ENCODE measurements at regions not wholly inside any gene's neighbourhood (a gene's known extent, or its start where the extent isn't known, plus 50 kb on each side); places are given as distances from the start of the nearest gene placed in this dataset.
"Not testable (repeated sequence)": the region's sequence is repeated elsewhere in the genome, so short reads cannot be mapped to it uniquely, and the experiment has no call there.

DNA sequence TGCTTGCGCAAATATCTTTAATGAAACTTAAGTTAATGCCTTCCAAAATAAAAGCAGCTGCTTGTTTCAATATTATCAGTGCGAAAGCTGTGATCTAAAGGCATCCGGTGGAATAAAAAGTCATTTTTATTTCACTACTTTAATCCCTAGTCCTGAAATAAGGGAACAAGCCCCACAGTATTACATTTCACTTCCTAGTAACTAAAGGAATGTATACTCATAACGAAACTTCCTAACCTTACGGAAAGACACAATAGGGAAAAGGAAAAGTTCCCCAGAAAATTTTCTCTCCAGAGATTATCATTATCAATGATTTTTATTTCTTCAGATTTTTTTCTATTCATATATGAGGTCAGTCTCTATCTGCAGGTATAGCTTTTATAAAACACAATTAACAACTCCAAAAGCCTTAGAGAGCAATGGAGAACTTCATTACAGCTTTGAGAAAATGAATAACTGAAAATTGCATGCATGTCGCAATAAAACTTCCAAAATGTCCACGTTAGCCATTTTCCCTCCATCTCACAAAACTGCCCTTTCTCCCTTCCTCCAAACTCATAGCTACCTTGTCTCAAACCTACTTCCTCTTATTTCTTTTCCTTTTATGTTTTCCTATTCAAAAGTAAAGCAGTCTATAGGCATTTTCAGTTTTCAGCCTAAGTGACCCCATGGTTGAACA, 154.3 kb upstream of the MED13 start:
- no peak overlapping the region for H3K4me3 ChIP-seq (ENCODE audit: low read depth, low read length)
- ChIA-PET CTCF (no interaction called here), POLR2A (no interaction called here)
- DNase-seq (ENCODE audit: low read depth, low spot score) = no peak
- no peak for TF ChIP-seq CTCF (IDR thresholded peaks at IDR 0.05; ENCODE audit: insufficient read depth, low read length, missing control alignments)

DNA sequence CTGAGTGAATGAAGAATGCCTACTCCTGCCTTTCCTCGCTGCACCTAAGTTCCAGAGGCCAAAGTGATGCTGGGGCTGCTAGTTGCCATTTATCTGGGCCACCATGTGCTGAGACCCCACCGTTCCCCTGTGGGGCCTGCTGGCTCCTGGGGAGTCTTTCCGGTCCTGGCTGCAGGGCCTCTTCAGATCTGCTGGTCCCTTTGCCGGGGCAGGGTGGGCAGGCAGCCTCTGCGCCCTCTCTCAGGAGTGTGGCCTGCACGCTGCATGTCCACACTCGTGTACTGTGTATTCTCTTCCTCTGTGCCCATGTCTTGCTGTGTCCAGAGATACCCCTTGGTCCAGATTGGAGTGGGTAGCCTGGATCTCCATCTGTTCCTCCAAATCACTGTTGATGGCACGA, 151.8 kb upstream of the MED13 start:
- no peak overlapping the region for H3K4me3 ChIP-seq (ENCODE audit: low read depth, low read length)
- ChIA-PET POLR2A (no interaction called here), CTCF (no interaction called here)
- no peak for DNase-seq (ENCODE audit: low read depth, low spot score)
- TF ChIP-seq CTCF (IDR thresholded peaks at IDR 0.05; ENCODE audit: insufficient read depth, low read length, missing control alignments) = no peak

DNA sequence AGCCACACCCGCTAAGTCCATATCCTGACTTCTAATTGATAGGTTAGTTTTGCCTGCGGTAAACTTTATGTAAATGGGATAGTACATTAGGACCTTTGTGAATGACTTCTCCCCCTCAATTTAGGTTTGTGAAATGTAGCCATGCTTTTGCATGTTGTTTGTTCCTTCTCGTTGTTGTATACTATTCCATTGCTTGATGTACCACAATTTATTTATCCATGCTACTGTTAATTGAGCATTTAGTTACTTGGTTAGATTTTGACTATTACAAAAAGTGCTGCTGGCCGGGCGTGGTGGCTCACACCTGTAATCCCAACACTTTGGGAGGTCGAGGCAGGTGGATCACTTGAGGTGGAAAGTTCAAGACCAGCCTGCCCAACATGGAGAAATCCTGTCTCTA, 150.8 kb upstream of the MED13 start:
- DNase-seq (ENCODE audit: low read depth, low spot score); POLR2A ChIA-PET; CTCF ChIA-PET; H3K4me3 ChIP-seq (ENCODE audit: low read depth, low read length): not testable (repeated sequence)

GRCh38 chr17:62206550-62206949, 141.5 kb upstream of the MED13 start:
- ChIA-PET POLR2A (no interaction called here), CTCF (no interaction called here)
- no peak for DNase-seq (ENCODE audit: low read depth, low spot score)
- no peak overlapping the region for H3K4me3 ChIP-seq (ENCODE audit: low read depth, low read length)
- TF ChIP-seq CTCF (IDR thresholded peaks at IDR 0.05; ENCODE audit: insufficient read depth, low read length, missing control alignments) = no peak

DNA sequence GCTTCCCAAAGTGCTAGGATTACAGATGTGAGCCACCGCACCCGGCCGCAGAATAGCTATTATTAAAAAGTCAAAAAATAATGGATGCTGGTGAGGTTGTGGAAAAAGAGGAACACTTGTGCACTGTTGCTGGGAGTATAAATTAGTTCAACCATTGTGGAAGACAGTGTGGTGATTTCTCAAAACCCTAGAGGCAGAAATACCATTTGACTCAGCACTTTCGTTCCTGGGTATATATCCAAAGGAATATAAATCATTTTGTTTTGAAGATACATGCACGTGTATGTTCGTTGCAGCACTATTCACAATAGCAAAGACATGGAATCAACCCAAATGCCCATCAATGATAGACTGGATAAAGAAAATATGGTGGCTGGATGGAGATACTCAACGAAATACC, 132.1 kb upstream of the MED13 start:
- POLR2A ChIA-PET; H3K4me3 ChIP-seq (ENCODE audit: low read depth, low read length); DNase-seq (ENCODE audit: low read depth, low spot score); CTCF ChIA-PET: not testable (repeated sequence)

- DNase-seq (ENCODE audit: low read depth, low spot score); CTCF ChIA-PET; POLR2A ChIA-PET; H3K4me3 ChIP-seq (ENCODE audit: low read depth, low read length): not testable (repeated sequence)
These were observed 131.5 kb upstream of the MED13 start for GRCh38 chr17:62196587-62196986.

GRCh38 chr17:62194401-62194800, 129.3 kb upstream of the MED13 start:
- H3K4me3 ChIP-seq (ENCODE audit: low read depth, low read length) = no peak overlapping the region
- DNase-seq (ENCODE audit: low read depth, low spot score) = no peak
- ChIA-PET CTCF (no interaction called here), POLR2A (no interaction called here)
- no peak for TF ChIP-seq CTCF (IDR thresholded peaks at IDR 0.05; ENCODE audit: insufficient read depth, low read length, missing control alignments)

DNA sequence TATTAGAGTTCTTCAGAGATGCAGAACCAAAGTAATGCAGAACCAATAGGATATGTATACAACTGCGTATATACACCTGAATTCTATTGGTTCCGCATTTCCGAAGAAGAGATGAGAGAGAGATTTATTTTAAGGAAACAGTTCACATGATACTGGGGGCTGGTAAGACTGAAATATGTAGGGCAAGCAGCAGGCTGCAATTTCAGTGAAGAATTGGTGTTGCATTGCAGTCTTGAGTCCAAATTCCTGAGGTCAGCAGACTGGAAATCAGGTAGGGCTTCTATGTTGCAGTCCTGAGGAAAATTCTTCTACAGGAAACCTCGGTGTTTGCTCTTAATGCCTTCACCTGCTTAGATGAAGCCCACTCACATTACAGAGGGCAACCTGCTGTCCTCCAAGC, 128.2 kb upstream of the MED13 start:
- POLR2A ChIA-PET = no interaction called here
- no peak overlapping the region for H3K4me3 ChIP-seq (ENCODE audit: low read depth, low read length)
- no peak for TF ChIP-seq CTCF (IDR thresholded peaks at IDR 0.05; ENCODE audit: insufficient read depth, low read length, missing control alignments)
- CTCF ChIA-PET = no interaction called here
- no peak for DNase-seq (ENCODE audit: low read depth, low spot score)

All from AG04449 (cell line).